A673 (cell line): ENCODE measurements at regions not wholly inside any gene's neighbourhood (a gene's known extent, or its start where the extent isn't known, plus 50 kb on each side); places are given as distances from the start of the nearest gene placed in this dataset.

Experiments
- BruUV-seq: library from RNA; stranded (reverse); fragments of 400-500 nt; replicated peaks from 2 replicates; lab custom pipeline; 2021; lab: Mats Ljungman, UMichigan
- CTCF ChIA-PET: fragments of 300-600 bp; sonication (Branson Sonifier 250); formaldehyde crosslinking; loops from one replicate; lab custom pipeline; 2022; ENCODE audit warnings: antibody characterized with exemption; lab: Charles Lee
- POLR2A ChIA-PET: fragments of 300-600 bp; sonication (Branson Sonifier 250); formaldehyde crosslinking; loops from one replicate; lab custom pipeline; 2022; ENCODE audit warnings: antibody characterized with exemption; ENCODE audit not compliant: low non-redundant PET; lab: Charles Lee
- DNase-seq: peaks from one replicate; pipeline ENCODE4 v3.0.0-alpha.2; 2015; ENCODE audit warnings: low spot score
- H3K27ac ChIP-seq: fragments of 200-600 bp; sonication (generic); 2 replicates; pipeline ENCODE4 v1.5.1; 2016; ENCODE audit warnings: mixed run types, low read depth, mild to moderate bottlenecking, mixed read lengths, antibody characterized with exemption, low read length; ENCODE audit not compliant: poor library complexity, severe bottlenecking
- H3K27me3 ChIP-seq: fragments of 200-600 bp; sonication (generic); replicated peaks from 2 replicates; pipeline ENCODE4 v1.6.1; 2017; ENCODE audit warnings: mixed run types, low read depth, mild to moderate bottlenecking, mixed read lengths, antibody characterized with exemption, low read length; ENCODE audit not compliant: insufficient read depth, poor library complexity
- H3K36me3 ChIP-seq: fragments of 200-600 bp; sonication (generic); 2 replicates; pipeline ENCODE4 v1.6.1; 2016; ENCODE audit warnings: mixed run types, mild to moderate bottlenecking, mixed read lengths, antibody characterized with exemption, low read length; ENCODE audit not compliant: insufficient read depth, poor library complexity, severe bottlenecking
- H3K4me1 ChIP-seq: fragments of 200-600 bp; sonication (generic); 2 replicates; pipeline ENCODE4 v1.6.1; 2017; ENCODE audit warnings: mixed run types, mild to moderate bottlenecking, mixed read lengths, antibody characterized with exemption, low read length; ENCODE audit not compliant: insufficient read depth, poor library complexity, severe bottlenecking
- H3K4me3 ChIP-seq: fragments of 200-600 bp; sonication (generic); 2 replicates; pipeline ENCODE4 v1.5.1; 2016; ENCODE audit warnings: low read depth, mixed run types, mild to moderate bottlenecking, mixed read lengths, low read length; ENCODE audit not compliant: poor library complexity, severe bottlenecking
- H3K9me3 ChIP-seq: fragments of 200-600 bp; sonication (generic); 2 replicates; pipeline ENCODE4 v1.6.1; 2016; ENCODE audit warnings: mixed run types, low read depth, mild to moderate bottlenecking, mixed read lengths, antibody characterized with exemption, low read length; ENCODE audit not compliant: poor library complexity, severe bottlenecking
- CTCF ChIP-seq: fragments of 300-800, 200-600 bp; sonication (generic); conservative IDR thresholded peaks from 2 replicates; pipeline ENCODE4 v1.5.1; 2017; ENCODE audit warnings: low read depth, mild to moderate bottlenecking, antibody characterized with exemption, low read length, moderate library complexity, mixed read lengths
- EZH2 ChIP-seq: fragments of 200-600 bp; sonication (generic); IDR thresholded peaks from 2 replicates; pipeline ENCODE4 v1.6.1; 2017; ENCODE audit warnings: borderline replicate concordance, low read depth, mild to moderate bottlenecking, mixed read lengths, antibody characterized with exemption, low read length; ENCODE audit not compliant: poor library complexity, severe bottlenecking
- intact Hi-C: fragments of 100-400 bp; cut with micrococcal nuclease; formaldehyde crosslinking; loops from one replicate; pipeline ENCODE4 v1.10.0; 2022; ENCODE audit not compliant: unreplicated experiment

- intact Hi-C loops: no loop called here
- ChIA-PET CTCF (no interaction called here), POLR2A (no interaction called here)
- Histone ChIP-seq H3K4me3 (no peak overlapping the region), H3K4me1 (no peaks in the 10 kb centered on the region), H3K27ac (no peak overlapping the region), H3K9me3 (no peaks in the 10 kb centered on the region), H3K36me3 (no peaks in the 10 kb centered on the region), H3K27me3 (no peaks in the 10 kb centered on the region)
- TF ChIP-seq EZH2: no peak
- TF ChIP-seq CTCF: no peak
- no peak for DNase-seq
- BruUV-seq: no TSS peak
Observed at GRCh38 chrX:40449956-40450706, 130.6 kb upstream of the ATP6AP2 start.

DNA sequence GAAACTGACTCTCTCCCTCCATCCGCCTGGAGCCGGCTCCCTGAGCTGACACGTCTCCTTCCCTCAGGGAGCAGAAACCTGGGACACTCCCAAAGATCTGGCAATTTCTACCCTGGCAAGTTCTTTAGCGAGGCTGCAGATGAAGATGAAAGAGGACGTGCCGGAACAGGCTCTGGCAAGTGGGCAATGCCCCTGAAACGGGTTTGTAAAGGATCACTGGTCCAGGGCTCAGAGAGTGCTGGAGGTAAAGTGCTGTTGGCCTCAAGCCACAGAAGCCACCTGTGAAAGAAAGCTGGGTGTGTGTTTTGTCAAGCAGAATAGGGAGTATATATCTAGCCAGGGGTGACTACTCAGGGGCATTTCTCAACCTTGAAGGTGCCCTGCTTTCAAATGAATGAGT lies 131.4 kb upstream of the ATP6AP2 start:
- CTCF ChIA-PET: no interaction called here
- no TSS peak for BruUV-seq

GRCh38 chrX:40448793-40449192 lies 132.0 kb upstream of the ATP6AP2 start:
- H3K27ac ChIP-seq: no peak overlapping the region
- no peak overlapping the region for H3K4me3 ChIP-seq
- H3K27me3 ChIP-seq: no peaks in the 10 kb centered on the region
- no peaks in the 10 kb centered on the region for H3K4me1 ChIP-seq
- no peaks in the 10 kb centered on the region for H3K36me3 ChIP-seq
- no TSS peak for BruUV-seq
- intact Hi-C loops: no loop called here
- ChIA-PET CTCF (no interaction called here), POLR2A (no interaction called here)
- H3K9me3 ChIP-seq: no peaks in the 10 kb centered on the region
- DNase-seq: no peak
- TF ChIP-seq EZH2 (no peak), CTCF (no peak)

More for the DNA sequence above, 131.4 kb upstream of the ATP6AP2 start:
- POLR2A ChIA-PET: no interaction called here
- TF ChIP-seq CTCF (no peak), EZH2 (no peak)
- DNase-seq: no peak
- Histone ChIP-seq H3K4me3 (no peak overlapping the region), H3K9me3 (no peaks in the 10 kb centered on the region), H3K27ac (no peak overlapping the region), H3K4me1 (no peaks in the 10 kb centered on the region), H3K27me3 (no peaks in the 10 kb centered on the region), H3K36me3 (no peaks in the 10 kb centered on the region)
- intact Hi-C loops: no loop called here
